ENCODE measurements at regions not wholly inside any gene's neighbourhood (a gene's known extent, or its start where the extent isn't known, plus 50 kb on each side); places are given as distances from the start of the nearest gene placed in this dataset.

DNA sequence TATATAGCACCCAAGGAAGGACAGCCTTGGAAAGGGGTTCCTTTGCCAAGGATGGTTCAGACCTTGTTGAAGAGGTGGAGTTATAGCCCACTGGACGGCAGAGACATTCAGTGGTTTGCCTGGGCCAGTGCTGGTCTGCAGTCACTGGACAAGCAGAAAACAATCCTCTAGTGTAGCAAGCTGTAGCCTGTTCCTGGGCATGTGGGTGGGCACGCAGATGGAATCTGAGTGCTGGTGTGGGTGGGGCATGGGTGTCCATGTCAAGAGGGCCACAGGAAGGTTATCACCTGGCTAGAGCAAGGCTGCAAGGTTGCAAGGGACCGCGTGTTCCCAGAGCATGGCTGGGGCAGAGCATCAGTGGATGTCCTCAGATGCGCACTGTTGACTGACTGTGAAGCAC is 244.7 kb downstream of the PTPRU start:
- no peak overlapping the region for H3K4me3 Mint-ChIP-seq
- TF ChIP-seq, protein P1, sequence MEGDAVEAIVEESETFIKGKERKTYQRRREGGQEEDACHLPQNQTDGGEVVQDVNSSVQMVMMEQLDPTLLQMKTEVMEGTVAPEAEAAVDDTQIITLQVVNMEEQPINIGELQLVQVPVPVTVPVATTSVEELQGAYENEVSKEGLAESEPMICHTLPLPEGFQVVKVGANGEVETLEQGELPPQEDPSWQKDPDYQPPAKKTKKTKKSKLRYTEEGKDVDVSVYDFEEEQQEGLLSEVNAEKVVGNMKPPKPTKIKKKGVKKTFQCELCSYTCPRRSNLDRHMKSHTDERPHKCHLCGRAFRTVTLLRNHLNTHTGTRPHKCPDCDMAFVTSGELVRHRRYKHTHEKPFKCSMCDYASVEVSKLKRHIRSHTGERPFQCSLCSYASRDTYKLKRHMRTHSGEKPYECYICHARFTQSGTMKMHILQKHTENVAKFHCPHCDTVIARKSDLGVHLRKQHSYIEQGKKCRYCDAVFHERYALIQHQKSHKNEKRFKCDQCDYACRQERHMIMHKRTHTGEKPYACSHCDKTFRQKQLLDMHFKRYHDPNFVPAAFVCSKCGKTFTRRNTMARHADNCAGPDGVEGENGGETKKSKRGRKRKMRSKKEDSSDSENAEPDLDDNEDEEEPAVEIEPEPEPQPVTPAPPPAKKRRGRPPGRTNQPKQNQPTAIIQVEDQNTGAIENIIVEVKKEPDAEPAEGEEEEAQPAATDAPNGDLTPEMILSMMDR (IDR thresholded peaks at IDR 0.05; ENCODE audit: unreplicated experiment in 3 of 3), result no peak
- no peaks in the 10 kb centered on the region for H3K36me3 Mint-ChIP-seq (ENCODE audit: low read depth)
- H3K27me3 Mint-ChIP-seq (ENCODE audit: low read depth), result peaks cover 44% of the 10 kb centered on the region
- H3K9me3 Mint-ChIP-seq, result peaks cover 3% of the 10 kb centered on the region
- H3K4me1 Mint-ChIP-seq, result no peaks in the 10 kb centered on the region
- no peak overlapping the region for H3K27ac Mint-ChIP-seq

DNA sequence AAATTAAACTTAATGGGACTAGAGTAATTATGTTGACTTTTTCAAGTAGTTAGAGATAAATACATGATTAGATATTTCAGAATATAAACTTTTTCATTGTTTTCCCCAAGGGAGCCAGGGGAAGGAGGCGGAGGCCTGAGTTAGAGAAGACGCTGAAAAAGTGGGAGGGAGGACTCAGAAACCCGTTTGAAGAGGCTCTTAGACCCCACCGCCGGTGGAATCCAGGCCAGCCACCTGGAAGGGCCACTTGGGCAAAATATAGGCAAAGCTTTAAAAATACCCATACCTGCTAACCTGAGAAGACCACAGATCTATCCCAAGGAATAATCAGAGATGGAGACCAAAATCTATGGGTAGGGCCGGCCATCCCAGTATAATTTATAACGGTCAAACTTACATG is 242.6 kb downstream of the PTPRU start:
- no peak overlapping the region for H3K27ac Mint-ChIP-seq
- H3K27me3 Mint-ChIP-seq (ENCODE audit: low read depth), result peaks cover 55% of the 10 kb centered on the region
- no peaks in the 10 kb centered on the region for H3K4me1 Mint-ChIP-seq
- H3K4me3 Mint-ChIP-seq, result peak overlapping the region in 2 of 3 experiments; percentile 33 to 35
- H3K36me3 Mint-ChIP-seq (ENCODE audit: low read depth), result no peaks in the 10 kb centered on the region
- H3K9me3 Mint-ChIP-seq, result peaks cover 3% of the 10 kb centered on the region
- TF ChIP-seq, protein P1 (IDR thresholded peaks at IDR 0.05; ENCODE audit: unreplicated experiment in 3 of 3), result no peak

DNA sequence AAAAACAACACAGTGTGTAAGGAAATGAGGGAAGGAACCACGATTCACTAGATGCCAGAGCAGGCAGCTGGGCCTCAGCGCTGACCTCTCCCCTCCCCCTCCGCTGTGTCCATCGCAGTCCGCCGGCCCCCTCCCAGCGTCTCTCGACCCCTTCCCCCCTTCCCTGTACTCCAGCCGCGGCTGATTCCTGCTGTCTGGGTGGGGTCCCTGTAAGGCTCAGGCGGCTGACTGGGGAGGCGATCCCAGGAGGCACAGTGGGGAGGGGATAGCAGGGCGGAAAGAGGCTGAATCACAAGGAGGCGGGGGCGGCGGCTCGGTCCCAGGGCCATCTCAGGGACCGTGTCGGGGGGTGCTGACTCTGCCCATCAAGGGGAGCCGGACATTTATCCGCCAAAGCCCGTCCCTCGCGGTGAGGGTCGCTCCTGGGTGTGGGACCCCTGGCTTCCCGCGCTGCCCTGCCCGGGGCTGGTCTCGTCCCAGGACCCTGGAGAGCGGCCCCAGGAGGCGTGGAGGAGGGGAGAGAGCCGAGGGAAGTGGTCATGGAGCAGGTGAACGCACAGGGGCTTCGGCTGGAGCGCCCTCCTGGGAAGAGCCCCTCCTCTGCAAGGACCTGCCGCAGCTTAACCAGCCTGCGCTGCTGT is 241.9 kb downstream of the PTPRU start:
- Mint-ChIP-seq H3K4me3 (peak overlapping the region in 1 of 3 experiments; percentile 40), H3K27ac (no peak overlapping the region), H3K27me3 (ENCODE audit: low read depth) (peaks cover 49% of the 10 kb centered on the region), H3K4me1 (peaks cover 5% of the 10 kb centered on the region), H3K36me3 (ENCODE audit: low read depth) (no peaks in the 10 kb centered on the region), H3K9me3 (peaks cover 3% of the 10 kb centered on the region)
- TF ChIP-seq, protein P1 (IDR thresholded peaks at IDR 0.05; ENCODE audit: unreplicated experiment in 3 of 3), result no peak

DNA sequence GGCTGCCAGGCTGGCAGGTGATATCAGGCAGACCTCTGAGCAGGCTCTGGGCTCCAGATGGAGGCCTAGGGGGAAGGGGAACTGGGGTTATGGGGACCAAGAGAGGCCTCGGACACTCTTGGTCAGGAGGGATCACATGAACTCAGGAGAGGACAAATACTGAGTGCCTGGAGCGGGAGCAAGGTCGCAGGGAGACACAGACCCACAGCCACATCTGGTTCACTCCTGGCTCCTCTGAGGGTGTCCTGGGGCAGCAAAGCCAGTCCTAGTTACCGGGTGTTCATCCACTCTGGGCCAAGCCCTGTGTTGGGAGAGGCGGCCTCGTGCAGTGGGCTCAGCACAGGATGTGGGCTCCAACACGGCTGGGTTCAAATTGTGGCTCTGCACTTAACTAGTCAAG is 239.0 kb downstream of the PTPRU start:
- no peaks in the 10 kb centered on the region for H3K36me3 Mint-ChIP-seq (ENCODE audit: low read depth)
- TF ChIP-seq, protein P1 (IDR thresholded peaks at IDR 0.05; ENCODE audit: unreplicated experiment in 3 of 3), result no peak
- H3K27me3 Mint-ChIP-seq (ENCODE audit: low read depth), result peaks cover 53% of the 10 kb centered on the region
- H3K27ac Mint-ChIP-seq, result no peak overlapping the region
- peaks cover 21% of the 10 kb centered on the region for H3K4me1 Mint-ChIP-seq
- H3K9me3 Mint-ChIP-seq, result no peaks in the 10 kb centered on the region
- no peak overlapping the region for H3K4me3 Mint-ChIP-seq

DNA sequence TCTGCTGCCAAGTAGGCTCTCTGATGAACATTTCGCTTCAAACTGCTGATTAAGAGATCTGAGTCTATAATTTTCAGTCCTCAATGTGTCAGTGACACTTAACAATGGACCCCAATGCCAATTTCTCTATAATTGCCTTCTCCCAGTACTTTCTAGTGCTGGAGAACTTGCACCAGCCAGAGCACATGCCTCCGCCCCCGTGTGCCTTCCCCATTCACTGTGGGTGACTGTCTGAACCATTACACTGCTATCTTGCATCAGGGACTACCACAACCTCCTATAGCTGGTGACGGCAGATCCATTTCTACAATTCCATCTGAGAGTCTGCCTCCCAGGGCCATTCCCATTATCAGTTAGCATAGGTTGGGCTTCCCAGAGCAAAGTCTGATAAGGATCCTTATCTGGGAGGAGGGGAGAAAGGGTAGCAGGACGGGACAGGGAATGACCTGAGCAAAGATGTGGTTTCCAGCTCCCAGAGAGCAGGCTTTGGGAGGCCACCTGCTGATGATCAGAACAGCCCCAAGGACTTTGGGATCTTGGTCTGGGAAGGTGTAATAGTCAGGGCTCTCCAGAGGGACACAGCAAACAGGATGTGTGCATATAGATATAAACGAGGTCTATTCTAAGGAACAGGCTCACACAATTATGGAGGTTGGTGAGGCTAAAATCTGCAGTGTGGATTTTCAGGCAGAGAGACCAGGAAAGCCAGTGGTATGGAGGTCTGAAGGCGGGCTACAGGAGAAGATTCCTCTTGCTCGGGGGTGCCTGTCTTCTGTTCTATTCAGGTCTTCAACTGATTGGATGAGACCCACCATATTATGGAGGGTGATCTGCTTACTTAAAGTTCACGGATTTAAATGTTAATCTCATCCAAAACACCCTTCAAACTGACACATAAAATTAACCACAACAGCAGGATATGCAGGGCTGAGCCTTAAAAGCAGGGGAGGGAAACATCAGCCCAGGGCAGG is 238.2 kb downstream of the PTPRU start:
- Mint-ChIP-seq H3K27me3 (ENCODE audit: low read depth) (peaks cover 48% of the 10 kb centered on the region), H3K4me3 (no peak overlapping the region), H3K4me1 (peaks cover 27% of the 10 kb centered on the region)

More for the DNA sequence above, 238.2 kb downstream of the PTPRU start:
- Mint-ChIP-seq H3K9me3 (no peaks in the 10 kb centered on the region), H3K27ac (peak overlapping the region in 1 of 3 experiments; percentile 89), H3K36me3 (ENCODE audit: low read depth) (no peaks in the 10 kb centered on the region)
- TF ChIP-seq, protein P1 (IDR thresholded peaks at IDR 0.05; ENCODE audit: unreplicated experiment in 3 of 3), result no peak
